ENCODE measurements at regions not wholly inside any gene's neighbourhood (a gene's known extent, or its start where the extent isn't known, plus 50 kb on each side); places are given as distances from the start of the nearest gene placed in this dataset.

DNA sequence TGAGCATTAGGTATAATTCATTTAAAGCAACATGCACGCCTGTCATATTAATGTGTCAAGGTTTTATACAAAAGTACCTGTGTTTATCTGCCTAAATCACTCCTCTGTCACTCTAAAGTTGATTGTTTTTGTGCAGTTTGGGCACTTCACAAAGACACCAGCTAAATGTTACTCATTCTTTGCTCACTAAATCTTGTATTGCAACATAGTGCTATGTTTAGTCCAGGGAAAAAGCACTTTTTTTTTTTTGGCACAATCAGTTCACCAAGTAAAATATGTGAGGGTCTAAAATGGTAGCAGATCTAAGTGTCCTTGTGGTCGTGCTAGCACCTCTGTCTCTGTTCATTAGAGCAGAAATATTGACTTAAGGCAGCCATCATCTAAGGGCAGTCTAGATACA lies 2526.7 kb upstream of the PCDH20 start:
- Histone ChIP-seq H3K79me2 (no peaks in the 10 kb centered on the region), H3K27ac (no peak overlapping the region), H3K4me2 (no peak overlapping the region), H4K20me1 (ENCODE audit: insufficient read depth, poor library complexity, severe bottlenecking) (no peaks in the 10 kb centered on the region), H3K4me1 (ENCODE audit: insufficient read depth) (no peaks in the 10 kb centered on the region), H3K27me3 (no peaks in the 10 kb centered on the region), H3K4me3 (no peak overlapping the region), H2AFZ (no peak overlapping the region), H3K9me3 (ENCODE audit: low read depth) (no peaks in the 10 kb centered on the region), H3K36me3 (replicated peaks; ENCODE audit: insufficient read depth, low read depth) (no peaks in the 10 kb centered on the region), H3K9me2 (replicated peaks; ENCODE audit: insufficient read depth) (no peaks in the 10 kb centered on the region)
- no peak for DNase-seq (ENCODE audit: low spot score)
- TF ChIP-seq, protein P1, sequence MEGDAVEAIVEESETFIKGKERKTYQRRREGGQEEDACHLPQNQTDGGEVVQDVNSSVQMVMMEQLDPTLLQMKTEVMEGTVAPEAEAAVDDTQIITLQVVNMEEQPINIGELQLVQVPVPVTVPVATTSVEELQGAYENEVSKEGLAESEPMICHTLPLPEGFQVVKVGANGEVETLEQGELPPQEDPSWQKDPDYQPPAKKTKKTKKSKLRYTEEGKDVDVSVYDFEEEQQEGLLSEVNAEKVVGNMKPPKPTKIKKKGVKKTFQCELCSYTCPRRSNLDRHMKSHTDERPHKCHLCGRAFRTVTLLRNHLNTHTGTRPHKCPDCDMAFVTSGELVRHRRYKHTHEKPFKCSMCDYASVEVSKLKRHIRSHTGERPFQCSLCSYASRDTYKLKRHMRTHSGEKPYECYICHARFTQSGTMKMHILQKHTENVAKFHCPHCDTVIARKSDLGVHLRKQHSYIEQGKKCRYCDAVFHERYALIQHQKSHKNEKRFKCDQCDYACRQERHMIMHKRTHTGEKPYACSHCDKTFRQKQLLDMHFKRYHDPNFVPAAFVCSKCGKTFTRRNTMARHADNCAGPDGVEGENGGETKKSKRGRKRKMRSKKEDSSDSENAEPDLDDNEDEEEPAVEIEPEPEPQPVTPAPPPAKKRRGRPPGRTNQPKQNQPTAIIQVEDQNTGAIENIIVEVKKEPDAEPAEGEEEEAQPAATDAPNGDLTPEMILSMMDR (IDR thresholded peaks at IDR 0.05; ENCODE audit: poor library complexity), result no peak
- TF ChIP-seq EZH2 (IDR thresholded peaks at IDR 0.05; ENCODE audit: borderline replicate concordance) (no peak), EZH2phosphoT487 (IDR thresholded peaks at IDR 0.05; ENCODE audit: low read depth, severe bottlenecking, unreplicated experiment) (no peak)
- WGBS (ENCODE audit: low lambda C conversion rate, missing lambda C conversion rate), result 75% methylated on average over 2 of the region's 2 CpGs

DNA sequence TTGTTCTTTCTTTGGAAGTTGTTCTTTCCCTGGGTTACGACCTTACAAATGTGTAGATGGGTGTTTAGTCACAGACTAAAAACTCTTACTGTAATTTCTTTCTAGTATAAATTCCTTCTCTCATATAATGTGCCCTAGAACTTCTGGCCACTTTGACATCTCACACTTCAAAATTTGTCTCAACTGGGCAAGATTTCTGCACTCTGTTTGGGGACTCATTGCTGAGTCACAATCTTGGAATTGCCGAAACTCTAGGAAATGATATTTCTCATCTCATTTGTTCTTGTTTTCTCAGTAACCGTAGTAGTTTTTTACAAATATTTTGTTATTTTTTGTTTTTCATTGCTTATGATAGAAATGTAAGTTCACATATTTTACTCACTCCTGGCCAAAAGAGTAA lies 2523.2 kb upstream of the PCDH20 start:
- no peak overlapping the region for H3K4me2 ChIP-seq
- H3K4me3 ChIP-seq, result no peak overlapping the region
- no peak overlapping the region for H3K27ac ChIP-seq
- H4K20me1 ChIP-seq (ENCODE audit: insufficient read depth, poor library complexity, severe bottlenecking), result no peaks in the 10 kb centered on the region
- H2AFZ ChIP-seq, result no peak overlapping the region
- H3K79me2 ChIP-seq, result no peaks in the 10 kb centered on the region
- no peak for DNase-seq (ENCODE audit: low spot score)
- no peaks in the 10 kb centered on the region for H3K36me3 ChIP-seq (replicated peaks; ENCODE audit: insufficient read depth, low read depth)
- no peaks in the 10 kb centered on the region for H3K27me3 ChIP-seq
- H3K4me1 ChIP-seq (ENCODE audit: insufficient read depth), result no peaks in the 10 kb centered on the region
- WGBS (ENCODE audit: low lambda C conversion rate, missing lambda C conversion rate), result 87% methylated on average over 3 of the region's 3 CpGs
- no peaks in the 10 kb centered on the region for H3K9me2 ChIP-seq (replicated peaks; ENCODE audit: insufficient read depth)
- TF ChIP-seq, protein P1 (IDR thresholded peaks at IDR 0.05; ENCODE audit: poor library complexity), result no peak
- TF ChIP-seq EZH2phosphoT487 (IDR thresholded peaks at IDR 0.05; ENCODE audit: low read depth, severe bottlenecking, unreplicated experiment) (no peak), EZH2 (IDR thresholded peaks at IDR 0.05; ENCODE audit: borderline replicate concordance) (no peak)
- H3K9me3 ChIP-seq (ENCODE audit: low read depth), result no peaks in the 10 kb centered on the region

DNA sequence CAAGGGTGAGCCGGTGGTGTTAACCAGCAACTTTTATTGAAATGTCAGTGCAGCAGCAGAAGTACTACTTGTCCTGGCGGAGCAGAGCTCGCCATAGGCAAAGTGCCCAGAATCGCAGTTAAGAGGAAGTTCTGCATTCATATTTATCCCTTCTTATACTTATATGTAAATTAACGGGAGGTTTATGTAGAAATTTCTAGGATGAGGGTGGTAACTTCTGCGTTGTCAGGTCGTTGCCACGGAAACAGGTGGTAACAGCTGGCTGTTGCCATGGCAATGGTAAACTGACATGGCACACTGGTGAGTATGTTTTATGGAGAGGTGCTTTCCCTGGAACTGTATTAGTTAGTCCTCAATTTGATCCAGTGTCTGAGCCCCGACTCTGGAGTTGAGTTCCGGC lies 2494.9 kb upstream of the PCDH20 start:
- no peaks in the 10 kb centered on the region for H3K4me1 ChIP-seq (ENCODE audit: insufficient read depth)
- peak; percentile 7 for DNase-seq (ENCODE audit: low spot score)
- no peaks in the 10 kb centered on the region for H3K9me3 ChIP-seq (ENCODE audit: low read depth)
- H3K36me3 ChIP-seq (replicated peaks; ENCODE audit: insufficient read depth, low read depth), result no peaks in the 10 kb centered on the region
- 62% methylated on average over 10 of the region's 10 CpGs for WGBS (ENCODE audit: low lambda C conversion rate, missing lambda C conversion rate)
- no peak overlapping the region for H3K27ac ChIP-seq
- no peak overlapping the region for H3K4me2 ChIP-seq
- no peaks in the 10 kb centered on the region for H4K20me1 ChIP-seq (ENCODE audit: insufficient read depth, poor library complexity, severe bottlenecking)
- no peak overlapping the region for H2AFZ ChIP-seq
- no peaks in the 10 kb centered on the region for H3K9me2 ChIP-seq (replicated peaks; ENCODE audit: insufficient read depth)
- H3K4me3 ChIP-seq, result no peak overlapping the region
- no peaks in the 10 kb centered on the region for H3K79me2 ChIP-seq
- TF ChIP-seq EZH2phosphoT487 (IDR thresholded peaks at IDR 0.05; ENCODE audit: low read depth, severe bottlenecking, unreplicated experiment) (no peak), EZH2 (IDR thresholded peaks at IDR 0.05; ENCODE audit: borderline replicate concordance) (no peak)
- TF ChIP-seq, protein P1 (IDR thresholded peaks at IDR 0.05; ENCODE audit: poor library complexity), result no peak
- no peaks in the 10 kb centered on the region for H3K27me3 ChIP-seq

All from hepatocyte (in vitro differentiated cells).